Transverse colon (tissue), 3 donors: ENCODE measurements at regions not wholly inside any gene's neighbourhood (a gene's known extent, or its start where the extent isn't known, plus 50 kb on each side); places are given as distances from the start of the nearest gene placed in this dataset.

Source experiments
- CTCF ChIP-seq, 5 experiments: fragments of 200-600 bp in 3 of 5; fragments of 450-650 bp in 2 of 5; sonication (generic) in 3 of 5; IDR thresholded peaks; 1 replicate in 2 of 5; 2 replicates in 3 of 5; pipeline ENCODE4 v1.5.1; 2016 to 2017; ENCODE audit warnings: antibody characterized with exemption in 5 of 5, inconsistent platforms in 3 of 5, mild to moderate bottlenecking in 2 of 5, moderate library complexity in 1 of 5
- EP300 ChIP-seq: sonication (generic); formaldehyde crosslinking; IDR thresholded peaks from one replicate; pipeline ENCODE4 v1.6.1; 2017; ENCODE audit warnings: antibody characterized with exemption, low read depth
- POLR2A ChIP-seq: fragments of 450-650 bp; IDR thresholded peaks from one replicate; pipeline ENCODE4 v1.6.1; 2016; ENCODE audit warnings: antibody characterized with exemption, mild to moderate bottlenecking, moderate library complexity

GRCh38 chr1:96901783-96902363 is 180.3 kb downstream of the PTBP2 start:
- no peak for TF ChIP-seq CTCF (IDR thresholded peaks at IDR 0.05)
- TF ChIP-seq EP300: no peak
- TF ChIP-seq POLR2A: no peak
